Large intestine (tissue), 3 donors: ENCODE measurements at regions not wholly inside any gene's neighbourhood (a gene's known extent, or its start where the extent isn't known, plus 50 kb on each side); places are given as distances from the start of the nearest gene placed in this dataset.

Experiments used
- DNase-seq, 2 donors: peaks; one replicate each; pipeline versions ENCODE4 v3.0.0 to v3.0.0-alpha.2; 2013
- H3K27ac ChIP-seq: one replicate; pipeline ENCODE4 v1.5.1; 2013; ENCODE audit warnings: low read length
- H3K27me3 ChIP-seq: 2 replicates; pipeline ENCODE4 v1.6.1; 2013; ENCODE audit warnings: low read length; ENCODE audit not compliant: control insufficient read depth, insufficient read depth
- H3K36me3 ChIP-seq: 2 replicates; pipeline ENCODE4 v1.6.1; 2013; ENCODE audit warnings: low read length; ENCODE audit not compliant: control insufficient read depth, insufficient read depth
- H3K4me1 ChIP-seq: one replicate; pipeline ENCODE4 v1.6.1; 2013; ENCODE audit warnings: low read length; ENCODE audit not compliant: control insufficient read depth, insufficient read depth
- H3K4me3 ChIP-seq: one replicate; pipeline ENCODE4 v1.5.1; 2013; ENCODE audit warnings: low read length
- H3K9me3 ChIP-seq: one replicate; pipeline ENCODE4 v1.6.1; 2013; ENCODE audit warnings: mild to moderate bottlenecking, low read depth, low read length, moderate library complexity; ENCODE audit not compliant: control insufficient read depth
- WGBS: methylation state at CpG from one replicate; pipeline ENCODE4 v1.1.5; 2013; ENCODE audit warnings: low lambda C conversion rate; ENCODE audit not compliant: insufficient coverage; 5-methylcytosine and 5-hydroxymethylcytosine counted together

DNA sequence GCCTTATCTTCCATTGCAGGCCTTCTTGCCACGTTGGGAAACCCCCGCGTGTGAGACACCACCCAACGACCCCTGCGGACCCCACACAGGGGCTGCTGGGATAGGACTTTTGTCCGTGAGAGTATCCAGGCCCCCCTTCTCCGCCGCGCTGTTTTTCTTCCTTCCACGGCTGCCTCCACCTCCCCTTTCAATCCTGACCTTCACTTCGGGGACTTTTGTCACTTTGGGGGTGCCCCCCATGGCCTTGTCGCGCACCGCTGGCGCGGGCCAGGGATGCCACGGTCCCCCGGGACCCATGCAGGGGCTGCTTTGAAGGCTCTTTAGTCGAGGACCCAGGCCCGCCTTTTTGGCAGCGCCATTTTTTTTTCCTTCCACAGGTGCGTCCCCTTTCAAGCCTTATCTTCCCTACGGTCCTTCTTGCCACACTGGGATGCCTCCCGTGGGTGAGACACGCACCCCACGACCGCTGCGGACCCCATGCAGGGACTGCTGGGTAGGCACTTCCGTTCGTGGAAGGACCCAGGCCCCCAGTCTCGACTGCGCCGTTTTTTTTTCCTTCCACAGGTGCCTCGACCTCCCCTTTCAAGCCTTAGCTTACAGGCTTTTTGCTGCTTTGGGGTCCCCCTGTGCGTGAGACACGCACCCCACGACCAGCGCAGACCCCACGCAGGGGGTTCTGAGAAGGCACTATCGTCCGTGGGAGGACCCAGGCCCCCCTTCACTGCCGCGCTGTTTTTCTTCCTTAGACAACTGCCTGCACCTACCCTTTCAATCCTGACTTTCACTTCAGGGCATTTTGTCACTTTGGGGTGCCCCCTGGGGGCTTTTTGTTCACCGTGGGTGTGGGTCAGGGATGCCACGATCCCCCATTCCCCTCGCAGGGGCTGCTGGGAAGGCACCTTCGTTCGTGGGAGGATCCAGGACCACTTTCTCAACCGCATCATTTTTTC lies 267.4 kb downstream of the ALG10 start:
- WGBS = 76% methylated on average over 8 of the region's 49 CpGs
- Histone ChIP-seq H3K4me3 (no peak overlapping the region), H3K36me3 (no peaks in the 10 kb centered on the region), H3K9me3 (peaks cover 79% of the 10 kb centered on the region), H3K4me1 (no peaks in the 10 kb centered on the region), H3K27ac (no peak overlapping the region), H3K27me3 (no peaks in the 10 kb centered on the region)
- no peak for DNase-seq

DNA sequence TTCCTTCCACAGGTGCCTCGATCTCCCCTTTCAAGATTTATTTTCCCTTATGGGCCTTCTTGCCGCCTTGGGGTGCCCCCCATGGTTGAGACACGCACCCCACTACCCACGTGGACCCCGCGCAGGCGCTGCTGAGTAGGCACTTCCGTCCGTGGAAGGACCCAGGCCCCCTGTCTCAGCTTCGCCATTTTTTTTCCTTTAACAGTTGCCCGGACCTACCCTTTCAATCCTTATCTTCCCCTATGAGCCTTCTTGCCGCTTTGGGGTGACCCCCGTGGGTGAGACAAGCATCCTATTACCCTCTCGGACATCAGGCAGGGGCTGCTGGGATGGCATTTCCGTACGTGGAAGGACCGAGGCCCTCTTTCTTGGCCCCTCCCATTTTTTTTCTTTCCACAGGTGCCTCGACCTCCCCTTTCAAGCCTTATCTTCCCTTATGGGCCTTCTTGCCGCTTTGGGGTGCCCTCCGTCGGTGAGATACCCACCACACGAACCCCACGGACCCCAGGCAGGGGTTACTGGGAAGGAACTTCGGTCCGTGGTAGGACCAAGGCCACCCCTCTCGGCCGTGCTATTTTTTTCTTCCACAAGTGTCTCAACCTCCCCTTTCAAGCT lies 268.2 kb downstream of the ALG10 start:
- H3K9me3 ChIP-seq = peaks cover 87% of the 10 kb centered on the region
- no peaks in the 10 kb centered on the region for H3K27me3 ChIP-seq
- H3K4me3 ChIP-seq = no peak overlapping the region
- H3K4me1 ChIP-seq = no peaks in the 10 kb centered on the region
- WGBS = 81% methylated on average over 7 of the region's 27 CpGs
- no peaks in the 10 kb centered on the region for H3K36me3 ChIP-seq
- DNase-seq = no peak
- H3K27ac ChIP-seq = no peak overlapping the region

DNA sequence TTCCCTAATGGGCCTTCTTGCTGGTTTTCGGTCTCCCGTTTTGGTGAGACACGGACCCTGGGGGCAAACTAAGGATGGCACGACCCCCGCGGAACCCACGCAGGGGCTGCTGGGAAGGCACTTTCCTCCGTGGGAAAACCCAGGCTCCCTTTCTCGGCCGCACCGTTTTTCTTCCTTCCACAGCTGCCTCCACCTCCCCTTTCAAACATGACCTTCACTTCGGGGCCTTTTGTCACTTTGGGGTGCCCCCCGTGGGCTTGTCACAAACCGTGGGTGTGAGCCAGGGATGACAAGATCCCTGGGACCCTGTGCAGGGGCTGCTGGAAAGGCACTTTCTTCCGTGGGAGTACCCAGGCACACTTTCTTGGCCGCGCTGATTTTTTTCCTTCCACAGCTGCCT lies 268.7 kb downstream of the ALG10 start:
- Histone ChIP-seq H3K4me1 (no peaks in the 10 kb centered on the region), H3K27ac (no peak overlapping the region), H3K9me3 (peaks cover 91% of the 10 kb centered on the region), H3K36me3 (no peaks in the 10 kb centered on the region), H3K27me3 (no peaks in the 10 kb centered on the region), H3K4me3 (no peak overlapping the region)
- no CpG with 5 or more reads among the region's 17 CpGs for WGBS
- no peak for DNase-seq

DNA sequence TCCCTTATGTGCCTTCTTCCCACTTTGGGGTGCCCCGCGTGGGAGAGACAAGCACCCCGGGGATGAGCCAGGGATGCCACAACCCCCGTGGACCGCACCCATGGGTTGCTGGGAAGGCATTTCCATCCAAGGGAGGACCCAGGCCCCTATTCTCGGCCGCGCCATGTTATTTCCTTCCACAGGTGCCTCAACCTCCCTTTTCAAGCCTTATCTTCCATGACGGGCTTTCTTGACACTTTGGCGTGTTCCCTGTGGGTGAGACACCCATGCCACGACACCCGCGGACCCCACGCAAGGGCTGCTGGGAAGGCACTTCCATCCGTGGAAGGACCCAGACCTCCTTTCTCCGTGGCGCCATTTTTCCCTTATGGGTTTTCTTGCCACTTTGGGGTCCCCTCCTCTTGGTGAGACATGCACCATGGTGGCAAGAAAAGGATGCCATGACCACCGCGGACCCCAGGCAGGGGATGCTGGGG lies 269.2 kb downstream of the ALG10 start:
- DNase-seq = no peak
- Histone ChIP-seq H3K4me1 (no peaks in the 10 kb centered on the region), H3K36me3 (no peaks in the 10 kb centered on the region), H3K4me3 (no peak overlapping the region), H3K9me3 (peaks cover 92% of the 10 kb centered on the region), H3K27ac (no peak overlapping the region), H3K27me3 (no peaks in the 10 kb centered on the region)
- no CpG with 5 or more reads among the region's 19 CpGs for WGBS

DNA sequence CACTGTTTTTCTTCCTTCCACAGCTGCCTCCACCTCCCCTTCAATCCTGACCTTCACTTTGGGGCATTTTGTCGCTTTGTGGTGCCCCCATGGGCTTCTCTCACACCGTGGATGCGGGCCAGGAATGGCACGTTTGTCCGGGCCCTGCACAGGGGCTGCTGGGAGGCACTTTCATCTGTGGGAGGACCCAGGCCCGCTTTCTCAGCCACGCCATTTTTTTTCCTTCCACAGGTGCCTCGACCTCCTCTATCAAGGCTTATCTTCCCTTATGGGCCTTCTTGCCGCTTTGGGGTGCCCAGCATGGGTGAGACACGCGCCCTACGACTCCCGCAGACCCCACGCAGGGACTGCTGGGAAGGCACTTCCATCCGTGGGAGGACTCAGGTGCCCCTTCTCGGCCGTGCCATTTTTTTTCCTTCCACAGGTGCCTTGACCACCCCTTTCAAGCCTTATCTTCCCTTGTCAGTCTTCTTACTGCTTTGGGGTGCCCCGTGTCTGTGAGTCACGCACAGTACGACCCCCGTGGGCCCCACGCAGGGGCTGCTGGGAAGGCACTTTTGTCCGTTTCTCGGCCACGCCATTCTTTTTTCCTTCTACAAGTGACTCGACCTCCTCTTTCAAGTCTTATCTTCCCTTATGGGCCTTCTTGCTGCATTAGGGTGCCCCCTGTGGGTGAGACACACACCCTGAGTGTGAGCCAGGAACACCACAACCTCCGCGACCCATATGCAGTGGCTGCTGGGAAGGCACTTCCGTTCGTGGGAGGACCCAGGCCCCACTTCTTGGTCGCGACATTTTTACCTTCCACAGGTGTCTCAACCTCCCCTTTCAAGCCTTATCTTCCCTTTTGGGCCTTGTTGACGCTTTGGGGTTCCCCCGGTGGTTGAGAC lies 270.7 kb downstream of the ALG10 start:
- Histone ChIP-seq H3K36me3 (no peaks in the 10 kb centered on the region), H3K4me3 (no peak overlapping the region), H3K27ac (no peak overlapping the region), H3K27me3 (no peaks in the 10 kb centered on the region), H3K9me3 (peaks cover 94% of the 10 kb centered on the region), H3K4me1 (no peaks in the 10 kb centered on the region)
- WGBS = 67% methylated on average over 1 of the region's 34 CpGs
- DNase-seq = no peak

DNA sequence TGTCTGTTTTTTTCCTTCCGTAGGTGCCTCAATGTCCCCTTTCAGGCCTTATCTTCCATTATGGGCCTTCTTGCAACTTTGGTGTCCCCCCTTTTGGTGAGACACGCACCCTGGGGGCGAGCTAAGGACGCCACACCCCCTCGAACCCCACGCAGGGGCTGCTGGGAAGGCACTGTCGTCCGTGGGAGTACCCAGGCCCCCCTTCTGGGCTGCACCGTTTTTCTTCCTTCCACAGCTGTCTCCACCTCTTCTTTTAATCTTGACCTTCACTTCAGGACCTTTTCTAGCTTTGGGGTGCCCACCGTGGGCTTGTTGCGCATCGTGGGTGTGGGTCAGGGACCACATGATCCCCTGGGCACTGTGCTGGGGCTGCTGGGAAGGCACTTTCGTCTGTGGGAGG lies 271.8 kb downstream of the ALG10 start:
- no peaks in the 10 kb centered on the region for H3K4me1 ChIP-seq
- WGBS = 60% methylated on average over 1 of the region's 13 CpGs
- H3K27ac ChIP-seq = no peak overlapping the region
- H3K9me3 ChIP-seq = peaks cover 91% of the 10 kb centered on the region
- no peak for DNase-seq
- H3K4me3 ChIP-seq = no peak overlapping the region
- no peaks in the 10 kb centered on the region for H3K36me3 ChIP-seq
- H3K27me3 ChIP-seq = no peaks in the 10 kb centered on the region

DNA sequence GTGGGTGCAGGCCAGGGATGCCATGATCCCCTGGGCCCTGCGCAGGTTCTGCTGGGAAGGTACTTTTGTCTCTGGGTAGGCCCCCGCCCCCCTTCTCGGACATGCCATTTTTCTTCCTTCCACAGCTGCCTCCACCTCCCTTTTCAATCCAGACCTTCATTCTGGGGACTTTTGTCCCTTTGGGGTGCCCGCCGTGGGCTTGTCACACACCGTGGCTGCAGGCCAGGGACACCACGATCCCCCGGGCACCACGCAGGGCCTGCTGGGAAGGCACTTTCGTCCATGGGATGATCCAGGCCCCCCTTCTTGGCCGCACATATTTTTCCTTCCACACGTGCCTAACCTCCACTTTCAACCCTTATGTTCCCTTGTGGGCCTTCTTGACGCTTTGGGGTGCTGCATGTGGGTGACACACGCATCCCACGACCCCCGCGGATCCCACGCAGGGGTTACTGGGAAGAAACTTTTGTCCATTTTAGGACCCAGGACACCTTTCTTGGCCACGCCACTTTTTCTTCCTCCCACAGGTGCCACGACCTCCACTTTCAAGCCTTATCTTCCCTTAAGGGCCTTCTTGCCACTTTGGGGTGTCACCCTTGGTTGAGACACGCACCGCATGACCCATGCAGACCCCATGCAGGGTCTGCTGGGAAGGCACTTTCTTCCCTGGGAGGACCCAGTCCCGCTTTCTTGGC lies 272.5 kb downstream of the ALG10 start:
- no peaks in the 10 kb centered on the region for H3K36me3 ChIP-seq
- no peaks in the 10 kb centered on the region for H3K27me3 ChIP-seq
- no peak overlapping the region for H3K4me3 ChIP-seq
- no peak for DNase-seq
- H3K27ac ChIP-seq = no peak overlapping the region
- H3K9me3 ChIP-seq = peaks cover 91% of the 10 kb centered on the region
- no peaks in the 10 kb centered on the region for H3K4me1 ChIP-seq
- 85% methylated on average over 6 of the region's 23 CpGs for WGBS

DNA sequence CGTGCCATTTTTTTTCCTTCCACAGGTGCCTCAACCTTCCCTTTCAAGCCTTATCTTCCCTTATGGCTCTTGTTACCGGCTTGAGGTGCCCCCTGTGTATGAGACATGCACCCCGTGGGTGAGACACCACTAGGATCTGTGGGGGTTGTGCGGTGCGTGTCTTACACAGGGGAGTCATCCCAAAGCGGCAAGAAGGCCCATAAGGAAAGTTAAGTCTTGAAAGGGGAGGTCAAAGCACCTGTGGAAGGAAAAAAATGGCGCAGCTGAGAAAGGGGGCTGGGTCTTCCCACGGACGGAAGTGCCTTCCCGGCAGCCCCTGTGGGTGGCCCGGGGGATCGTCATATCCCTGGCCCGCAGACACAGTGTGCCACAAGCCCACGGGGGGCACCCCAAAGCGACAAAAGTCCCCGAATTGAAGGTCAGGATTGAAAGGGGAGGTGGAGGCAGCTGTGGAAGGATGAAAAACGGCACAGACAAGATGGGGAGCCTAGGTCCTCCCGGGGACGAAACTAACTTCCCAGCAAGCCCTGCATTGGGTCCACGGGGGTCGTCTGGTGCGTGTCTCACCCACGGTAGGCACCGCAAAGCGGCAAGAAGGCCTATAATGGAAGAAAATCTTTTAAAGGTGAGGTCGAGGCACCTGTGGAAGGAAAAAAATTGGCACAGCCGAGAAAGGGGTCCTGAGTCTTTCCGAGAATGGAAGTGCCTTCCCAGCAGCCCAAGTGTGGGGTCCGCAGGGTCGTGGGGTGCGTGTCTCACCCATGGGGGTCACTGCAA lies 273.3 kb downstream of the ALG10 start:
- no peak for DNase-seq
- H3K27me3 ChIP-seq = no peaks in the 10 kb centered on the region
- no peaks in the 10 kb centered on the region for H3K4me1 ChIP-seq
- no peak overlapping the region for H3K27ac ChIP-seq
- H3K9me3 ChIP-seq = peaks cover 92% of the 10 kb centered on the region
- no peaks in the 10 kb centered on the region for H3K36me3 ChIP-seq
- no CpG with 5 or more reads among the region's 31 CpGs for WGBS
- no peak overlapping the region for H3K4me3 ChIP-seq

DNA sequence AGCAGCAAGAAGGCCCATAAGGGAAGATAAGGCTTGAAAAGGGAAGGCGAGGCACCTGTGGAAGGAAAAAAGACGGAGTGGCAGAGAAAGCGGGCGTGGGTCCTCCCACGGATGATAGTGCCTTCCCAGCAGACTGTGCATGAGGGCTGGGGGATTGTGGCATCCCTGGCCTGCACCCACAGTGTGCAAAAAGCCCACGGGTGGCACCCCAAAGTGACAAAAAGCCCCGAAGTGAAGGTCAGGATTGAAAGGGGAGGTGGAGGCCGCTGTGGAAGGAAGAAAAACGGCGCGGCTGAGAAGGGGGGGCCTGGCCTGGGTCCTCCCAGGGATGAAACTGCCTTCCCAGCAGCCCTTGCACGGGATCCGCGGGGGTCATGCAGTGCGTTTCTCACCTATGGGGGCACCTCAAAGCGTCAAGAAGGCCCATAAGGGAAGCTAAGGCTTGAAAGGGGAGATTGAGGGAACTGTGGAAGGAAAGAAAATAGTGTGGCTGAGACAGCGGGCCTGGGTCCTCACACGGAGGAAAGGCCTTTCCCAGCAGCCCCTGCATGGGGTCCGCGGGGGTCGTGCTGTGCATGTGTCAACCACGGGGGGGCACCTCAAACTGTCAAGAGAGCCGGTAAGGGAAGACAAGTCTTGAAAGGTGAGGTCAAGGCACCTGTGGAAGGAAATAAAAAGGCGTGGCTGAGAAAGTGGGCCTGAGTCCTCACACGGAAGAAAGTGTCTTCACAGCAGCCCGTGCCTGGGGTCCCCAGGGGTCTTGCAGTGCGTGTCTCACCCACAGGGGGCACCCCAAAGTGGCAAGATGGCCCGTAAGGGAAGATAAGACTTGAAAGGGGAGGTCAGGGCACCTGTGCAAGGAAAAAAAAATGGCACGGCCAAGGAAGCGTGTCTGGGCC lies 274.1 kb downstream of the ALG10 start:
- peaks cover 92% of the 10 kb centered on the region for H3K9me3 ChIP-seq
- 85% methylated on average over 5 of the region's 30 CpGs for WGBS
- no peak for DNase-seq

More for the DNA sequence above, 274.1 kb downstream of the ALG10 start:
- Histone ChIP-seq H3K27me3 (no peaks in the 10 kb centered on the region), H3K4me1 (no peaks in the 10 kb centered on the region), H3K27ac (no peak overlapping the region), H3K4me3 (no peak overlapping the region), H3K36me3 (no peaks in the 10 kb centered on the region)
